Gastrocnemius medialis (tissue), 4 donors: ENCODE measurements at regions not wholly inside any gene's neighbourhood (a gene's known extent, or its start where the extent isn't known, plus 50 kb on each side); places are given as distances from the start of the nearest gene placed in this dataset.

Experiments
- ATAC-seq, 2 donors: fragments of 150-250 bp; one replicate each; pipeline ENCODE4 v1.9.1; 2016
- DNase-seq, 2 donors: peaks; one replicate each; pipeline ENCODE4 v3.0.0-alpha.2; 2019
- H3K27ac ChIP-seq, 4 donors: fragments of 200-600 bp; sonication (generic); 1 replicate in 1 of 4; 2 replicates in 3 of 4; pipeline ENCODE4 v1.5.1; 2016 to 2018; ENCODE audit warnings: mild to moderate bottlenecking in 2 of 4, moderate library complexity in 1 of 4
- H3K27me3 ChIP-seq, 3 donors: fragments of 200-600 bp; sonication (generic) in 2 of 3; 1 replicate in 1 of 3; 2 replicates in 2 of 3; pipeline versions ENCODE4 v1.5.1 to v1.6.0; 2016 to 2019; ENCODE audit warnings: mild to moderate bottlenecking in 1 of 3, moderate library complexity in 1 of 3
- H3K36me3 ChIP-seq, 2 donors: fragments of 200-600 bp; sonication (generic) in 1 of 2; one replicate each; pipeline ENCODE4 v1.5.1; 2017 to 2018
- H3K4me1 ChIP-seq, 2 donors: fragments of 200-600 bp; sonication (generic) in 1 of 2; one replicate each; pipeline ENCODE4 v1.5.1; 2016 to 2017; ENCODE audit warnings: mild to moderate bottlenecking in 2 of 2
- H3K4me3 ChIP-seq, 4 donors: fragments of 200-600 bp; sonication (generic) in 3 of 4; 1 replicate in 1 of 4; 2 replicates in 3 of 4; pipeline ENCODE4 v1.5.1; 2016 to 2019; ENCODE audit warnings: mild to moderate bottlenecking in 2 of 4
- H3K9me3 ChIP-seq, 3 donors: fragments of 200-600 bp; sonication (generic) in 2 of 3; 1 replicate in 1 of 3; 2 replicates in 2 of 3; pipeline ENCODE4 v1.5.1; 2016 to 2019
- POLR2A ChIP-seq, 2 donors: fragments of 450-650 bp; IDR thresholded peaks; one replicate each; pipeline ENCODE4 v1.6.1; 2017; ENCODE audit warnings: antibody characterized with exemption in 2 of 2, mild to moderate bottlenecking in 2 of 2, moderate library complexity in 2 of 2
- in situ Hi-C, 4 donors: fragments of 200-750 bp; cut with MboI; loops; one replicate each; pipeline versions ENCODE4 v1.15.0 to v1.8.0; 2017; ENCODE audit warnings: low sequenced_read_pairs in 4 of 4
- intact Hi-C: fragments of 100-400 bp; cut with DNase I; formaldehyde crosslinking; loops from one replicate; pipeline ENCODE4 v1.15.1; 2023; ENCODE audit warnings: low total_unique reads
- TF ChIP-seq, protein P1 (sequence below), 5 experiments: fragments of 450-650 bp in 3 of 5; fragments of 200-600 bp in 2 of 5; sonication (generic) in 2 of 5; IDR thresholded peaks in 4 of 5; conservative IDR thresholded peaks in 1 of 5; 1 replicate in 4 of 5; 2 replicates in 1 of 5; pipeline ENCODE4 v1.5.1; 2016 to 2019; ENCODE audit warnings: antibody characterized with exemption in 5 of 5, mild to moderate bottlenecking in 3 of 5, moderate library complexity in 3 of 5

DNA sequence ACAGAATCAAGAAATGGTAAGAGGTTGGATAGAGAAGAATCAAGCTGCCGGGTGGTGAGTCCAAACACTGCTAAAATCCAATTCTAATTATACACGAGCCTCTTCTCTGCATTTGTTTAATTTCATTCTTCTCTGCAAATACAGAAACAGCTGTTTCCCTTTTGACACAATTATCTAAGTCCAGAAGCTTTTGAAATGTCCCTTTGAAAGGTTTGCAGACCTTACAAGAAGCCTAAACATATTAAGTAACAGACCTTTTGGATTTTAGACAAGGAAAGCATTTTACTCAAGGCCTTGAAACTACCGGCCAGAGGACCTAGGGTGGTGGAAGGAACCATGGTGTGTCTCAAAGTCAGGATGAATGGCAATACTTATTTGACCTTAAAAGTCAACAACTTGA, 403.8 kb upstream of the ADAMTS9 start:
- in situ Hi-C loops (no loop called here), intact Hi-C loops (no loop called here)
- H3K4me1 ChIP-seq: no peaks in the 10 kb centered on the region
- DNase-seq (no peak), ATAC-seq (no peak)
- H3K27me3 ChIP-seq: no peaks in the 10 kb centered on the region
- TF ChIP-seq, protein P1, sequence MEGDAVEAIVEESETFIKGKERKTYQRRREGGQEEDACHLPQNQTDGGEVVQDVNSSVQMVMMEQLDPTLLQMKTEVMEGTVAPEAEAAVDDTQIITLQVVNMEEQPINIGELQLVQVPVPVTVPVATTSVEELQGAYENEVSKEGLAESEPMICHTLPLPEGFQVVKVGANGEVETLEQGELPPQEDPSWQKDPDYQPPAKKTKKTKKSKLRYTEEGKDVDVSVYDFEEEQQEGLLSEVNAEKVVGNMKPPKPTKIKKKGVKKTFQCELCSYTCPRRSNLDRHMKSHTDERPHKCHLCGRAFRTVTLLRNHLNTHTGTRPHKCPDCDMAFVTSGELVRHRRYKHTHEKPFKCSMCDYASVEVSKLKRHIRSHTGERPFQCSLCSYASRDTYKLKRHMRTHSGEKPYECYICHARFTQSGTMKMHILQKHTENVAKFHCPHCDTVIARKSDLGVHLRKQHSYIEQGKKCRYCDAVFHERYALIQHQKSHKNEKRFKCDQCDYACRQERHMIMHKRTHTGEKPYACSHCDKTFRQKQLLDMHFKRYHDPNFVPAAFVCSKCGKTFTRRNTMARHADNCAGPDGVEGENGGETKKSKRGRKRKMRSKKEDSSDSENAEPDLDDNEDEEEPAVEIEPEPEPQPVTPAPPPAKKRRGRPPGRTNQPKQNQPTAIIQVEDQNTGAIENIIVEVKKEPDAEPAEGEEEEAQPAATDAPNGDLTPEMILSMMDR (IDR thresholded peaks at IDR 0.05 in 4 of 5, conservative IDR thresholded peaks at IDR 0.05 in 1 of 5): no peak
- TF ChIP-seq POLR2A (IDR thresholded peaks at IDR 0.05): no peak
- H3K4me3 ChIP-seq: no peak overlapping the region
- H3K27ac ChIP-seq: no peak overlapping the region
- no peaks in the 10 kb centered on the region for H3K9me3 ChIP-seq
- no peaks in the 10 kb centered on the region for H3K36me3 ChIP-seq

DNA sequence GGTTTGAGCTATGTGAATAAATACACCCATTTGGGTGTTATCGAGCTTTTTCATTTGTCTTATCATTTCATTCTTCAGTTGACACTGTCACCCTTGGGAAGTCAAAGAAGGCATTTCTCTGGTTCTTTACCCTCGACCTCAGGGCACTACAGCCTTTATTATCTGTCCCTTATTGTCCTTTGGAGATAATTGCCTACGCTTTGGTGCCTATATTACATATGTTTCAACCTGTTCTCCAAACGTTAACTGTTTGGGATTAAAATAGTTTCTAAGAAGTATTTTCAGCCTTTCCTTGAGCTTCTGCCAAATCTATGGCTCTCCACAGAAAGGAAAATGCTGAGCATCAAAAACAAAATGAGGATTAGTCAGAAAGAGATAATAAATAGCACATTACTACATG, 395.4 kb upstream of the ADAMTS9 start:
- TF ChIP-seq POLR2A (IDR thresholded peaks at IDR 0.05): no peak
- TF ChIP-seq, protein P1 (IDR thresholded peaks at IDR 0.05 in 4 of 5, conservative IDR thresholded peaks at IDR 0.05 in 1 of 5): no peak
- no peaks in the 10 kb centered on the region for H3K36me3 ChIP-seq
- no peaks in the 10 kb centered on the region for H3K9me3 ChIP-seq
- H3K27ac ChIP-seq: no peak overlapping the region
- in situ Hi-C loops: no loop called here
- intact Hi-C loops: no loop called here
- DNase-seq (no peak), ATAC-seq (no peak)
- H3K4me1 ChIP-seq: no peaks in the 10 kb centered on the region
- no peaks in the 10 kb centered on the region for H3K27me3 ChIP-seq
- H3K4me3 ChIP-seq: no peak overlapping the region

DNA sequence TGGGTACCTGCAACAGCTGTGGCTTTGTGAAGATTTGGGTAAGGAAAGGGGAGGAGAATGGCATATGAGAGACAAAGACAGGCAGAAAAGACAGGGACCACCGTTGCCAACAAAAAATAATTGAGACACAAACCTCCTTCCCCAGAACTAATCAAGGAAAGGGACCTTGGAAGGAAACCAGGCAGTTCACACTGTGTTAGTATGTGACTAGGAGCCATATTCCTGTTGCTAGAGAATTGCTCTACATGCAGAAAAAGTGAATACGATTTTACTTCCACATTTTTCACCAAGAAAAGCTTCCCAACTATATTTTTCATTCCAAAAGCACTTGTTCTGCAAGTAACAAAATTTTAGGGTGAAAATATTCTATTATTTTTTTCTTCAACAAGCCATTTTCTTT, 393.7 kb upstream of the ADAMTS9 start:
- ATAC-seq: no peak
- Histone ChIP-seq H3K4me1 (no peaks in the 10 kb centered on the region), H3K9me3 (no peaks in the 10 kb centered on the region), H3K27me3 (no peaks in the 10 kb centered on the region), H3K36me3 (no peaks in the 10 kb centered on the region), H3K4me3 (no peak overlapping the region), H3K27ac (no peak overlapping the region)
- in situ Hi-C loops: no loop called here
- intact Hi-C loops: no loop called here
- no peak for DNase-seq
- no peak for TF ChIP-seq POLR2A (IDR thresholded peaks at IDR 0.05)
- TF ChIP-seq, protein P1 (IDR thresholded peaks at IDR 0.05 in 4 of 5, conservative IDR thresholded peaks at IDR 0.05 in 1 of 5): no peak

DNA sequence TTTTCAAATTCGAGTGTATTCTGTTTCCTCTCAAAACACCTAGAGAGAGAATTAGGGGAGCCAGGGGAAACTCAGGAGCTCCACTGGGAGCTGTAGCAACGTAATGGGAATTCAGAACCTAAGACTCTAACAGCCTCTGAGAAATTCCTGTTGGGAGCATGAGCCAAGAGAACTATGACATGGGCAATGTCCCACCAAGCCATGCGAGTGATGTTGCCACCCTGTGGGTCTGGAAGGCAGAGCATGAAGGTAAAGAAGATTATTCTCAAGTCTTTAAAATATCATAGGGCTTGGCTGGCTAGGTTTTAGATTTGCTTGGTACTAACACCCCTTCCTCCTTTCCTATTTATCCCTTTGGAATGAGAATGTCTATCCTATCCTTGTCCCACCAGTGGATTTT, 392.6 kb upstream of the ADAMTS9 start:
- in situ Hi-C loops: no loop called here
- Histone ChIP-seq H3K27me3 (no peaks in the 10 kb centered on the region), H3K27ac (no peak overlapping the region), H3K4me1 (no peaks in the 10 kb centered on the region), H3K9me3 (no peaks in the 10 kb centered on the region), H3K4me3 (no peak overlapping the region), H3K36me3 (no peaks in the 10 kb centered on the region)
- intact Hi-C loops: no loop called here
- TF ChIP-seq POLR2A (IDR thresholded peaks at IDR 0.05): no peak
- TF ChIP-seq, protein P1 (IDR thresholded peaks at IDR 0.05 in 4 of 5, conservative IDR thresholded peaks at IDR 0.05 in 1 of 5): peak in 2 of 5 experiments; percentile 23 to 28
- DNase-seq: no peak
- ATAC-seq: no peak

DNA sequence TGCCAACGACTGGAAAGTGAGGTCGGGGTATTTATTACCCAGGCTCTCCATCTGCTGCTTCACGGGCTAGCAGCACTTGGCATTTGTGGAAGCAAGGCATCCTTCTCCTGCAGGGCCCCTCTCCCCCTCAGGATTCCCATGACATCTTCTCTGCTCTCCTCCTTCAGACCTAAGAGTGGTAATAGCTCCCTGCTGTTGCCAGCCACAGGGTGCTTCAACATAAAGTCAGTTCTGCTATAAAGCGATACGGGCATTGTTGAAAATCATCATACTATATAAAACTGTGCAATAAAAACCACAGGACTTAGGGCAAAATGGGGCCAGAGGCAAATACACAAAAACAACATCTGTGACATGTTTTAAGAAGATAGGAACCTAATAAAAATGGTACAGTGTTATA, 391.8 kb upstream of the ADAMTS9 start:
- TF ChIP-seq POLR2A (IDR thresholded peaks at IDR 0.05): no peak
- TF ChIP-seq, protein P1 (IDR thresholded peaks at IDR 0.05 in 4 of 5, conservative IDR thresholded peaks at IDR 0.05 in 1 of 5): no peak
- in situ Hi-C loops: no loop called here
- Histone ChIP-seq H3K9me3 (no peaks in the 10 kb centered on the region), H3K36me3 (no peaks in the 10 kb centered on the region), H3K4me3 (no peak overlapping the region), H3K27me3 (no peaks in the 10 kb centered on the region), H3K4me1 (no peaks in the 10 kb centered on the region), H3K27ac (no peak overlapping the region)
- no peak for ATAC-seq
- intact Hi-C loops: no loop called here
- no peak for DNase-seq
